Bronchial epithelial cell (primary cell): ENCODE measurements at regions not wholly inside any gene's neighbourhood (a gene's known extent, or its start where the extent isn't known, plus 50 kb on each side); places are given as distances from the start of the nearest gene placed in this dataset.

Experiments
- DNase-seq: peaks from one replicate; pipeline ENCODE4 v3.0.0-alpha.2; 2010; ENCODE audit warnings: low read depth
- FAIRE-seq: peaks from 2 replicates; lab custom pipeline; 2011; peaks lifted over from hg19 to GRCh38; lab: Jason Lieb, UNC
- H3K27me3 ChIP-seq: 2 replicates; pipeline ENCODE4 v1.5.1; 2011; ENCODE audit warnings: low read length; ENCODE audit not compliant: control insufficient read depth, insufficient read depth
- H3K36me3 ChIP-seq: 2 replicates; pipeline ENCODE4 v1.5.1; 2011; ENCODE audit warnings: low read length; ENCODE audit not compliant: control insufficient read depth, insufficient read depth
- H3K4me3 ChIP-seq: 2 replicates; pipeline ENCODE4 v1.5.1; 2011; ENCODE audit warnings: mild to moderate bottlenecking, low read depth, low read length, control low read depth
- CTCF ChIP-seq: IDR thresholded peaks from 2 replicates; pipeline ENCODE4 v1.5.1; 2011; ENCODE audit warnings: mild to moderate bottlenecking, moderate library complexity, low read length, control low read depth, inconsistent platforms; ENCODE audit not compliant: insufficient read depth, severe bottlenecking

GRCh38 chr2:12050396-12050795 is 304.0 kb downstream of the LPIN1 start:
- no peaks in the 10 kb centered on the region for H3K36me3 ChIP-seq
- FAIRE-seq (no peak), DNase-seq (peak; percentile 82)
- H3K27me3 ChIP-seq: peaks cover 1% of the 10 kb centered on the region
- no peak overlapping the region for H3K4me3 ChIP-seq
- no peak for TF ChIP-seq CTCF

- H3K27me3 ChIP-seq: peaks cover 1% of the 10 kb centered on the region
- TF ChIP-seq CTCF: no peak
- H3K4me3 ChIP-seq: no peak overlapping the region
- FAIRE-seq: no peak
- no peaks in the 10 kb centered on the region for H3K36me3 ChIP-seq
- peak; percentile 54 for DNase-seq
These were observed 305.4 kb downstream of the LPIN1 start for GRCh38 chr2:12051831-12052230.

DNA sequence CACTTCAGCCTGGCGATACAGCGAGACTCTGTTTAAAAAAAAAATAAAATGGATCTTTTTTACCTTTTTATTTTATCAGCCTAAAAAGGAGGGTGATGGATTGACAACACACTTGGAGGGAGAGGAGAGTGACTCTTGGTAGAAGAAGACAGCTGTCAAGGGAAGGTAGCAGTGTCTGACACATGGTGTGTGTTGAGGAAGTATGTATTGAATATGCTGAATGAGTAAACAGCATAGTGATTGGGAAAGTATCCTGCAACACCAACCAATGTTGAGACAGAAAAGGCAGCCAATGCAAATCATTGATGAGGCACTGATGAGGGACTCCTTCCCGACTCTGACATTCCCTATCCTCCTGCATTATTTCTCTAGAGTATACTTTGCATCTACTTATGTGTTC is 306.4 kb downstream of the LPIN1 start:
- Histone ChIP-seq H3K27me3 (peaks cover 1% of the 10 kb centered on the region), H3K36me3 (no peaks in the 10 kb centered on the region), H3K4me3 (no peak overlapping the region)
- DNase-seq (peak; percentile 17), FAIRE-seq (no peak)
- no peak for TF ChIP-seq CTCF

DNA sequence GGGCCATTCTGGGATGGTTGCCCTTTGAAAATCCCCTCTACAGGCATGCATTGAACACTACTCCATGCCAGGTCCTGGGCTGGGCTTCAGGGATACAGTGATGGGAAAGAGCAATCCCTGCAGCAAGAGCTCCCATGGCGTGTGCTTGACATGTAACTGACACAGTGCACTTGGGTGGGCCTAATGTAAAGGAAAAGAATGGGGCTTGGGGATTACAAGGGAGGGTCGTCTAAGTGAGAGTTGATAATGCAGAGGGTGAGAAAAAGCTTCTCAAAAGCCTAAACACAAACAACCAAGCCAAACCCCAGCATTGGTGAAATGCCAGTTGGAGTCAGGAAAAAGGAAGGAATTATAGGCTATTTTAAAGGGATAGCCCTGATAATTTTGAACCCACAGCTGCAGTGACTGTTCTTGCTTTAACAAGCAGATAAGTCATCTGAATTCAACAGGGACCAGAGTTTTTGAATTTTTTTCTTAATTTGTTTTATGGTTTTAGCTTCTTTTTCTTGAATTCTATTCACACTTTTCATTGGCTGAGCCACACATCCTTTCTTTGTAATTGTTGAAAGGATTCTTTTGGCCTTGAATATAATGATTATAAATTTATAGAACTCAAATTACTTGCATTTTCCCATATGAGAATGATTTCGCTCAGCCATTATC is 308.7 kb downstream of the LPIN1 start:
- no peak overlapping the region for H3K4me3 ChIP-seq

GRCh38 chr2:12057436-12058166 is 311.2 kb downstream of the LPIN1 start:
- TF ChIP-seq CTCF: no peak
- FAIRE-seq: no peak

More for the DNA sequence above, 308.7 kb downstream of the LPIN1 start:
- no peak for FAIRE-seq
- no peak for TF ChIP-seq CTCF
- Histone ChIP-seq H3K36me3 (no peaks in the 10 kb centered on the region), H3K27me3 (no peaks in the 10 kb centered on the region)
- DNase-seq: no peak

More at GRCh38 chr2:12057436-12058166, 311.2 kb downstream of the LPIN1 start:
- DNase-seq: no peak
- Histone ChIP-seq H3K27me3 (no peaks in the 10 kb centered on the region), H3K4me3 (no peak overlapping the region), H3K36me3 (no peaks in the 10 kb centered on the region)
